HPDE6-E6E7 (cell line): ENCODE measurements at regions not wholly inside any gene's neighbourhood (a gene's known extent, or its start where the extent isn't known, plus 50 kb on each side); places are given as distances from the start of the nearest gene placed in this dataset.

ENCODE experiments used
- DNase-seq: peaks from one replicate; pipeline ENCODE4 v3.0.0; 2011; ENCODE audit warnings: missing footprints; ENCODE audit errors: extremely low spot score

DNA sequence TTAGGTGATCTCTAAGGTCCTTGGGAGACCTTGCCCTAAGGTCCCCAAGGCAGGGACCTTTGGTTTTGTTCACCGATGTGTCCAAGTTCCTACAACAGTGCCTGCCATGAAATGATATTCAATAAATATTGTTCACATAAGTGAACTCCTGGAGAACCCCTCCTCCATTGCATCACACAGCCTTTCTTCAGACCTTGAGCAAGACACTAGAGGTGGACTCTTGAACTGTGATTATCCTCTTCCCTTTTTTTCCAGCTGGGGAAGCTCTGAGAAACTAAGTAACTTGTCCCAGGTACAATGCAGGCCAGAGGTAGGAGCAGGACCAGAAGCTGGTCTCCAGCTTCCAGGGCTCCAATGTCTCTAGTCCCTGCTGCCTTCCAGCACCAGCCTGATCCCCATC, 76.6 kb upstream of the LMO1 start:
- no peak for DNase-seq

GRCh38 chr11:8339592-8340022, 75.9 kb upstream of the LMO1 start:
- DNase-seq, result no peak

DNA sequence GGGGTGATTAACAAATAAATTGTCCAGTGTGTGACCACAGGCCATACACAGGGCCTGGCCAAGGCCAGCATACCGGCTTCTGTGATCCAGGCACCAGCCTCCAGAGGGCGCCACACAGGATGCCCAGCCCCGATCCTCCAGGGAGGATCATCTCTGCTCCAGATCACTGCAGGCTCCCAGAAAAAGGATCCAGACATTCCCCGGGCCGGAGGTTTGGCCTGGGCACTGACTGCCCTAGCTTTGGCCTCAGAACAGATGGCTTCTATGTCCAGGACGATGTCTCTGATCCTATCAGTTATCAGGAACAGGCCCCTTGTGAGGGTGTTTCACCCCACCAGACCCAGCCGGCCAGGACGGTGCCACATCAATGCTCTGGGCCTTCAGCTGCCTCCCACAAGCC, 74.5 kb upstream of the LMO1 start:
- no peak for DNase-seq

- no peak for DNase-seq
Observed at GRCh38 chr11:8337130-8337795, 73.6 kb upstream of the LMO1 start.

- no peak for DNase-seq
Observed at GRCh38 chr11:8336356-8337129, 72.9 kb upstream of the LMO1 start.

GRCh38 chr11:8335683-8336082, 72.0 kb upstream of the LMO1 start:
- DNase-seq, result no peak

- no peak for DNase-seq
Observed at GRCh38 chr11:8335186-8335585, 71.5 kb upstream of the LMO1 start.

- peak; percentile 55 for DNase-seq
Observed at GRCh38 chr11:8333811-8334401, 70.2 kb upstream of the LMO1 start.

GRCh38 chr11:8333376-8333775, 69.7 kb upstream of the LMO1 start:
- DNase-seq, result no peak

DNA sequence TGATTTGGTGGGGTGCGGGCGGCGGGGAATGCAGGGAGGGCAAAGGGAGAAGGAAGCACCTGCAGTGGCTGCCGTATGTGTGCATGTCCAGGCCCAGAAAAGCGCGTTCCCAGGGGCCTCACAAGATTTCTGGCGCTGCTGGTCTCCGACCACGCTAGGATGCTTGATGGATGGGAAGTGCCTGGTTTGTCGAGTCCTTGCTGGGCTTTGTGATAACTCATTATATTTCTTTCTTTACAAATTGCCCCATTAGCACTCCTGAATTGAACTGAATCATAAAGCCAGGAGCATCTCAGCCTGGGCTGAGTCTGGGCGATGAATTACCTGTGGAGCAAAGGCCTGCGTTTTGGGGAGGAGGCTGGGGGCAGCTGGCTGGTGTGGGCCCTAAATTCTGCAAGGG, 69.2 kb upstream of the LMO1 start:
- DNase-seq, result no peak

- no peak for DNase-seq
Observed at GRCh38 chr11:8332196-8332595, 68.5 kb upstream of the LMO1 start.

DNA sequence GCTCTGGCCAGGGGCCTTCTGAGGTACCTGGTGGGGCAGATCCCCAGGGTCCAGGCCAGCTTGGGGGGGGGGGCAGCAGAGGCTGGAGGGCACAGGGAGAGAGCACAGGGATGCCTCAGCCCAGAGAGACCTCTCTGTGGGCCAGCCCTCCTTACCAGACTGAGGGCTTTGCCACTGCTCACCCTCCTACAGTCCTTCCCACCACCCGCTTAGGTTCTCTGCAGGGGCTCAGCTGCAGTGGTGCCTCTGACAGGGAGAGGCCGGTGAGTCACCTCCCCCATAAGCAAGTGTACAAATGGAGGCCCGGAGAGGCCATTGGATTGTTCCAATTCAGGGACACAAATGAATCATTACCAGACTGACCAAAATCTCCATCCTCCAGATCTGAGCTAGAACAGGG, 68.1 kb upstream of the LMO1 start:
- no peak for DNase-seq

GRCh38 chr11:8330896-8331295, 67.2 kb upstream of the LMO1 start:
- no peak for DNase-seq

GRCh38 chr11:8330404-8330803, 66.7 kb upstream of the LMO1 start:
- no peak for DNase-seq

- no peak for DNase-seq
Observed at GRCh38 chr11:8329847-8330361, 66.2 kb upstream of the LMO1 start.

- DNase-seq, result no peak
Observed at GRCh38 chr11:8329336-8329735, 65.7 kb upstream of the LMO1 start.

DNA sequence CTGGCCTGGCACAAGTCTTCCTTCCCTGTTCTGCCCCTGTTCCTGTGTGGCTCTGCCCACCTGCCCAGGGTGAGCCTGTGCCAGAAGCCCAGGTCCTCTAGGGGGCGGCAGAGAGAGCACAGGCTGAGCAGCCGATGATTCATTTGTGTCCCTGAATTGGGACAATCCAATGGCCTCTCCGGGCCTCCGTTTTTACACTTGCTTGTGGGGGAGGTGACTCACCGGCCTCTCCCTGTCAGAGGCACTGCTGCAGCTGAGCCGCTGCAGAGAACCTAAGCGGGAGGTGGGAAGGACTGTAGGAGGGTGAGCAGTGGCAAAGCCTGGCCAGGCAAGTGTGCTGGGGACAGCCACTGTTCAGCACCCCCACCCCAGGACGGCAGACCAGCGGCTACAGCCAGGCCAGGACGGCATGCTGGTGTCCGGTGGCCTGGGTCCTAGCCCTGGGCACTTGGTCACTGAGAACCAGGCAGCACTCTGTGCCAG, 65.2 kb upstream of the LMO1 start:
- peak; percentile 66 for DNase-seq

DNA sequence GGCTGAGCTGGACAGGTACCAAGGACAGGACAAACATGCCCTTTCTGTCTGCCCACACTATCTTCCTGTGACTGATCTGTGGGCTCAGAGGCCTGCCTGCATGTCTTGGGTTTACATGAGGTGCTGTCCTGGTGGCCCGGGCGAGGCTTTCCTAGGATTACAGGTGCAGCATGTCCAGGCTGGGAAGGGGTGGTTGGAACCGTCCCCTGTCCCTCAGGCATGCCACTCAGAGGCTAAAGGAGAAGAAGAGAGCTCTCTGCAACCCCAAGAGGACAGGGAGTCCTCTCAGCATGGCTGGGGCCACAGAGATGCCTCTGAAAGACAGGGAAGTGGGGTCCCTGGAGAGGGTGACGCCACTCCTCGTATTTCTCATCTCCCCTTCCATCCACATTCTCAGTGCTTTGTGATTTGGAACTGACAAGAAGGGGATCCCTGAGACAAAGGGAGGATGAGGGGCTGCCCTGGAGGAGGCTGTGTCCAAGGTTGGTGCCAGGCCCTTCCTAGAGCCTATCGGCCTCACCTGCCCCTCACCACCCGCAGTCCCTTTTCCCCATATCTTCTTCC, 64.6 kb upstream of the LMO1 start:
- DNase-seq, result no peak

DNA sequence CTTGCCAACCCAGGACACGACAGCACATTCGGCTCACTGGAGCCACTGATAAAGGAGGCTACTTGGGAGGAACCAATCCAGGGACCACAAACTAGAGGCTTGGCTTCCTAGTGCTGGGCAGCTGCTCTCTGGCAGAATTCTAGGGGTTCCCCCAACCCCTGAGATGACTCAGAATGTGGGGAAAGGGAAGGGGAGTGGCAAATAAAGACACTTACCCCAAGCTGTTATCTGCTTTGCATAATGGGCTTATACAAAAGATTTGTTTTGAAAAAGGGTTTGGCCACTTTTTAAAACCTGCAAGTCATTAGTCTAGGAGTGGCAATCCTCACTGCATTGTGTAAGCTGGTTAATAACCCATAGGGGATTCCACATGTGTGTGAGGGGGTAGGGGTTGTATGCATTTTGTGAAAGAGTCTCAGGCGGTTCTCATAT, 64.1 kb upstream of the LMO1 start:
- no peak for DNase-seq

DNA sequence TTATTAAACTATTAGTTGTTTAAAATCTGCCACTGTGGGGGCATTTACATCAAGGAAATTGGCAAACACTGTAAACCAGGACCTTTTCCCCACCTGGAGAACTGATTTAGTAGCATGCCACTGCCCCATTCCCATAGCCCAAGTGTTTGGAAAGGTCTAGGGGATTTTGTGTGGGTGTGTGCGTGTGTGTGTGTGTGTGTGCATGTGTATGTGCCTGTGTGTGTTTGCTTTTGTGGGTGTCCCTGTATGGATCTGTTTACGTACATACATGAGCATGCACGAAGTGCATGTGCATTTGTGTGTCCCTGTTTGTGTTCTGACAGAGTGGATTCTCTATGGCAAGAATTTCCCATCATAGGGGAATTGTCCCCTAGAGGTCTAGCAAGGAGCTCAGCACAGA, 62.7 kb upstream of the LMO1 start:
- DNase-seq, result no peak

DNA sequence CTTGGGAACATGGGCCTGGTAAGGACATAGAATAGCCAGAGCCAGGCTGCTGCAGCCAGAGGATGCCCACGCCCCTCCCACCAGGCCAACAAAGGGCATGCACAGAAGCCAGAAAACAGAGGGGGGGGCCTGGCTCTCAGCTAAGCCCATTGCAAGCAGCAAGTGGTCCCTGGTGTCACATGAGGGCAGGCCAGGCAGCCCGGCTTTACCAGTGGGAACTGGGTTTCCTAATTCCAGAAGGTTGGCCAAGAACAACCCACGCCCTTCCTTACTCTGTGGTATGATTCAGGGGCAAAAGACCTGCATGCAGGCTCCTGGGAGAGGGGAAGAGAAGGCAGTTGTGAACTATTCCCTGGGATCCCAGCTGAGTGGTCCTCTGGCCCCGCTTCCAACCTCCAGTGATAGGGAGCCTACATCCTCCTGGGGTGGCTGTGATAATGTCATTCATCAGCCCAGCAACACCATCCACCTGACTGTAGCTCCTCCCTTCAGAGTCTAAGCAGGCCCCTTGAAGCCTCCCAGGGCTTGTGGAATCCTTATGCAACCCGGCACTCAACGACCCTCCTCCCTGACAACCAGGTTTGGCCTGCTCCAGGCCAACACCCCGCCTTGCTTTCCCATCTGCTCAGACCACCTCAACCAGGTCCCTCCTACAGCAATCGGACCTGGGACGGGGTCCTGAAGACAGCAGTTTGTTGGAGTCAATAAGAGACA, 62.1 kb upstream of the LMO1 start:
- DNase-seq, result no peak
